ENCODE measurements at regions not wholly inside any gene's neighbourhood (a gene's known extent, or its start where the extent isn't known, plus 50 kb on each side); places are given as distances from the start of the nearest gene placed in this dataset.

GRCh38 chr22:34354071-34354817 is 434.0 kb upstream of the LARGE1 start:
- Histone ChIP-seq H3K9ac (no peak overlapping the region), H3K9me3 (replicated peaks in 1 of 11) (no peaks in the 10 kb centered on the region), H3K4me2 (no peak overlapping the region), H3K4me3 (no peak overlapping the region), H3K36me3 (no peaks in the 10 kb centered on the region), H3K27me3 (no peaks in the 10 kb centered on the region), H3K4me1 (no peaks in the 10 kb centered on the region), H4K20me1 (no peaks in the 10 kb centered on the region), H3K27ac (no peak overlapping the region)
- TF ChIP-seq Cebpa-rat (IDR thresholded peaks at IDR 0.05), result no peak

- H3K4me3 ChIP-seq, result no peak overlapping the region
- no peaks in the 10 kb centered on the region for H3K27me3 ChIP-seq
- H3K9me3 ChIP-seq (replicated peaks in 1 of 11), result no peaks in the 10 kb centered on the region
- TF ChIP-seq Cebpa-rat (IDR thresholded peaks at IDR 0.05), result no peak
- H4K20me1 ChIP-seq, result no peaks in the 10 kb centered on the region
- no peak overlapping the region for H3K27ac ChIP-seq
- no peak overlapping the region for H3K9ac ChIP-seq
- H3K4me2 ChIP-seq, result no peak overlapping the region
- H3K36me3 ChIP-seq, result no peaks in the 10 kb centered on the region
- no peaks in the 10 kb centered on the region for H3K4me1 ChIP-seq
Measured at GRCh38 chr22:34356481-34356880, 436.2 kb upstream of the LARGE1 start.

GRCh38 chr22:34370711-34371110 is 450.4 kb upstream of the LARGE1 start:
- Histone ChIP-seq H3K4me2 (no peak overlapping the region), H3K4me3 (no peak overlapping the region), H3K27ac (no peak overlapping the region), H3K4me1 (no peaks in the 10 kb centered on the region), H4K20me1 (no peaks in the 10 kb centered on the region), H3K9me3 (replicated peaks in 1 of 11) (peaks cover 14 to 29% (median 17%) of the 10 kb centered on the region in 11 experiments; a peak in 21 of 22 replicates), H3K36me3 (no peaks in the 10 kb centered on the region), H3K27me3 (no peaks in the 10 kb centered on the region), H3K9ac (no peak overlapping the region)
- TF ChIP-seq Cebpa-rat (IDR thresholded peaks at IDR 0.05), result no peak

- no peaks in the 10 kb centered on the region for H3K27me3 ChIP-seq
- H3K9ac ChIP-seq, result no peak overlapping the region
- H3K4me2 ChIP-seq, result no peak overlapping the region
- H3K9me3 ChIP-seq (replicated peaks in 1 of 11), result peaks cover 0 to 15% (median 7%) of the 10 kb centered on the region in 11 experiments; a peak in 12 of 22 replicates
- H3K27ac ChIP-seq, result no peak overlapping the region
- no peak overlapping the region for H3K4me3 ChIP-seq
- no peaks in the 10 kb centered on the region for H3K36me3 ChIP-seq
- no peaks in the 10 kb centered on the region for H3K4me1 ChIP-seq
- TF ChIP-seq Cebpa-rat (IDR thresholded peaks at IDR 0.05), result no peak
- no peaks in the 10 kb centered on the region for H4K20me1 ChIP-seq
Measured at GRCh38 chr22:34379825-34380224, 459.5 kb upstream of the LARGE1 start.

GRCh38 chr22:34380532-34380931 is 460.3 kb upstream of the LARGE1 start:
- Histone ChIP-seq H3K9ac (no peak overlapping the region), H3K27ac (no peak overlapping the region), H3K36me3 (no peaks in the 10 kb centered on the region), H3K27me3 (no peaks in the 10 kb centered on the region), H3K4me3 (no peak overlapping the region), H3K4me1 (no peaks in the 10 kb centered on the region), H3K9me3 (replicated peaks in 1 of 11) (peaks cover 0 to 15% (median 7%) of the 10 kb centered on the region in 11 experiments; a peak in 12 of 22 replicates), H3K4me2 (no peak overlapping the region), H4K20me1 (no peaks in the 10 kb centered on the region)
- TF ChIP-seq Cebpa-rat (IDR thresholded peaks at IDR 0.05), result no peak

- no peak overlapping the region for H3K4me3 ChIP-seq
- H3K9me3 ChIP-seq (replicated peaks in 1 of 11), result peaks cover 0 to 18% (median 4%) of the 10 kb centered on the region in 11 experiments; a peak in 8 of 22 replicates
- H3K27me3 ChIP-seq, result no peaks in the 10 kb centered on the region
- TF ChIP-seq Cebpa-rat (IDR thresholded peaks at IDR 0.05), result no peak
- no peaks in the 10 kb centered on the region for H3K36me3 ChIP-seq
- no peaks in the 10 kb centered on the region for H3K4me1 ChIP-seq
- no peak overlapping the region for H3K9ac ChIP-seq
- no peak overlapping the region for H3K4me2 ChIP-seq
- H4K20me1 ChIP-seq, result no peaks in the 10 kb centered on the region
- no peak overlapping the region for H3K27ac ChIP-seq
Measured at GRCh38 chr22:34390400-34390799, 470.1 kb upstream of the LARGE1 start.

GRCh38 chr22:34395370-34395769 is 475.1 kb upstream of the LARGE1 start:
- Histone ChIP-seq H3K27ac (no peak overlapping the region), H4K20me1 (no peaks in the 10 kb centered on the region), H3K4me2 (no peak overlapping the region), H3K4me3 (no peak overlapping the region), H3K9me3 (replicated peaks in 1 of 11) (peaks cover 0 to 8% (median 0%) of the 10 kb centered on the region in 11 experiments; a peak in 2 of 22 replicates), H3K36me3 (no peaks in the 10 kb centered on the region), H3K27me3 (no peaks in the 10 kb centered on the region), H3K4me1 (no peaks in the 10 kb centered on the region), H3K9ac (no peak overlapping the region)
- no peak for TF ChIP-seq Cebpa-rat (IDR thresholded peaks at IDR 0.05)

GRCh38 chr22:34403667-34404066 is 483.4 kb upstream of the LARGE1 start:
- Histone ChIP-seq H3K4me2 (no peak overlapping the region), H3K36me3 (no peaks in the 10 kb centered on the region), H3K9me3 (replicated peaks in 1 of 11) (no peaks in the 10 kb centered on the region), H3K9ac (no peak overlapping the region), H4K20me1 (no peaks in the 10 kb centered on the region), H3K4me3 (no peak overlapping the region), H3K27ac (no peak overlapping the region), H3K4me1 (no peaks in the 10 kb centered on the region), H3K27me3 (no peaks in the 10 kb centered on the region)
- no peak for TF ChIP-seq Cebpa-rat (IDR thresholded peaks at IDR 0.05)

- Histone ChIP-seq H3K9ac (no peak overlapping the region), H3K4me2 (no peak overlapping the region), H3K27ac (no peak overlapping the region), H3K4me1 (no peaks in the 10 kb centered on the region), H4K20me1 (no peaks in the 10 kb centered on the region; a peak in 2 of 22 replicates), H3K27me3 (no peaks in the 10 kb centered on the region), H3K4me3 (no peak overlapping the region), H3K36me3 (no peaks in the 10 kb centered on the region), H3K9me3 (replicated peaks in 1 of 11) (no peaks in the 10 kb centered on the region)
- TF ChIP-seq Cebpa-rat (IDR thresholded peaks at IDR 0.05), result no peak
Measured at GRCh38 chr22:34410111-34410510, 489.8 kb upstream of the LARGE1 start.
